RWPE1 (cell line): ENCODE measurements at regions not wholly inside any gene's neighbourhood (a gene's known extent, or its start where the extent isn't known, plus 50 kb on each side); places are given as distances from the start of the nearest gene placed in this dataset.
A peak's percentile ranks its signal among the peaks of the same experiment; 100 is the strongest.

Source experiments
- CTCF ChIA-PET: fragments of 350-600 bp; sonication (Branson Sonifier 250); formaldehyde crosslinking; extraction: SDS; loops from one replicate; lab custom pipeline; 2021; lab: Yijun Ruan, JAX
- POLR2A ChIA-PET: fragments of 400-600 bp; formaldehyde crosslinking; extraction: SDS; loops from one replicate; lab custom pipeline; 2020; ENCODE audit warnings: antibody characterized with exemption; ENCODE audit not compliant: low non-redundant PET; lab: Yijun Ruan, JAX
- DNase-seq: peaks from one replicate; pipeline ENCODE4 v3.0.0; 2012; ENCODE audit warnings: low spot score
- H3K27ac ChIP-seq: fragments of 450-650 bp; 2 replicates; pipeline ENCODE4 v1.5.1; 2017
- TF ChIP-seq, protein P1 (sequence below): fragments of 450-650 bp; conservative IDR thresholded peaks from 2 replicates; pipeline ENCODE4 v1.5.1; 2017; ENCODE audit warnings: low read depth, mild to moderate bottlenecking

DNA sequence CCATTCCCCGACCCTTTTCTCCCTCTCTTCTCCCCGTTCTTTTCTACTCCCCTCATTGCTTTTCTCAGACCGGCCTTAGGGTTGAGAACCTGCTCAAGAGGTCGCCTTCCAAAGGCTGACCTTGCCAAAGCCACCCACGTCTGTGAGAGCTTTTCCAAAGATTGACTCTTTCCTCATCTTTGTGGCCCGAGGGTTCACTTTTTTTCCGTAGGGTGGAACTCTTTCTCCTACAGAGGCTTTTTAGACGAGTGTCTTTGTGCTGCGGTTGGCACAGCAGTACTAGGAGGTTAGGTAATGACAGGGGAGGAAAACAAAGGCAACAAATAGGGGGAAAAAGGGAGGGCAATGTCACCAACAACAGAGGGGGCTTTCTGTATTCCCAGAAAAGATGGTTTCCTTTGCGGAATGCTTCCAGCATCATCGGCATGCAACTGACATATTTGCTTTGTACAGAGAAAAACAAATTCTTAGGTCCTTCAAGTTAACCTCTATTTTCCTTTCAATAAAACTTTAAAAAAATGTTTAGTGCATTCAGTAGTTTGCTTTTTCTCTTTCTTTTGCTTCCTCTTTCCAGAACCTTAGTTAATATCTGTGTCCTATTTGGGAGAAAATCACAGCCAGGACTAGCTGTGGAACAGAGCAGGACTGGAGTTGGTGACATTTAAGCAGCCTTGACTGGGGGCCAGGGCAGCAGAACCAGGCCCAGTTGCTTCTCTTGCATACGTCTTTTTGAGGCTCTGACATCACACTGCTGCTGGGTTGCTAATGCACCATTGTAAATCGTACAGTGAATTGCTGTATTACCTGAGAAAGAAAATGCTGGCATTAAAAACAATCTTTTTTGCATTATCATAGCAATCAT, 188.1 kb upstream of the FANCL start:
- CTCF ChIA-PET, result no interaction called here
- DNase-seq, result no peak
- POLR2A ChIA-PET, result no interaction called here
- TF ChIP-seq, protein P1, sequence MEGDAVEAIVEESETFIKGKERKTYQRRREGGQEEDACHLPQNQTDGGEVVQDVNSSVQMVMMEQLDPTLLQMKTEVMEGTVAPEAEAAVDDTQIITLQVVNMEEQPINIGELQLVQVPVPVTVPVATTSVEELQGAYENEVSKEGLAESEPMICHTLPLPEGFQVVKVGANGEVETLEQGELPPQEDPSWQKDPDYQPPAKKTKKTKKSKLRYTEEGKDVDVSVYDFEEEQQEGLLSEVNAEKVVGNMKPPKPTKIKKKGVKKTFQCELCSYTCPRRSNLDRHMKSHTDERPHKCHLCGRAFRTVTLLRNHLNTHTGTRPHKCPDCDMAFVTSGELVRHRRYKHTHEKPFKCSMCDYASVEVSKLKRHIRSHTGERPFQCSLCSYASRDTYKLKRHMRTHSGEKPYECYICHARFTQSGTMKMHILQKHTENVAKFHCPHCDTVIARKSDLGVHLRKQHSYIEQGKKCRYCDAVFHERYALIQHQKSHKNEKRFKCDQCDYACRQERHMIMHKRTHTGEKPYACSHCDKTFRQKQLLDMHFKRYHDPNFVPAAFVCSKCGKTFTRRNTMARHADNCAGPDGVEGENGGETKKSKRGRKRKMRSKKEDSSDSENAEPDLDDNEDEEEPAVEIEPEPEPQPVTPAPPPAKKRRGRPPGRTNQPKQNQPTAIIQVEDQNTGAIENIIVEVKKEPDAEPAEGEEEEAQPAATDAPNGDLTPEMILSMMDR, result no peak
- no peak overlapping the region for H3K27ac ChIP-seq

DNA sequence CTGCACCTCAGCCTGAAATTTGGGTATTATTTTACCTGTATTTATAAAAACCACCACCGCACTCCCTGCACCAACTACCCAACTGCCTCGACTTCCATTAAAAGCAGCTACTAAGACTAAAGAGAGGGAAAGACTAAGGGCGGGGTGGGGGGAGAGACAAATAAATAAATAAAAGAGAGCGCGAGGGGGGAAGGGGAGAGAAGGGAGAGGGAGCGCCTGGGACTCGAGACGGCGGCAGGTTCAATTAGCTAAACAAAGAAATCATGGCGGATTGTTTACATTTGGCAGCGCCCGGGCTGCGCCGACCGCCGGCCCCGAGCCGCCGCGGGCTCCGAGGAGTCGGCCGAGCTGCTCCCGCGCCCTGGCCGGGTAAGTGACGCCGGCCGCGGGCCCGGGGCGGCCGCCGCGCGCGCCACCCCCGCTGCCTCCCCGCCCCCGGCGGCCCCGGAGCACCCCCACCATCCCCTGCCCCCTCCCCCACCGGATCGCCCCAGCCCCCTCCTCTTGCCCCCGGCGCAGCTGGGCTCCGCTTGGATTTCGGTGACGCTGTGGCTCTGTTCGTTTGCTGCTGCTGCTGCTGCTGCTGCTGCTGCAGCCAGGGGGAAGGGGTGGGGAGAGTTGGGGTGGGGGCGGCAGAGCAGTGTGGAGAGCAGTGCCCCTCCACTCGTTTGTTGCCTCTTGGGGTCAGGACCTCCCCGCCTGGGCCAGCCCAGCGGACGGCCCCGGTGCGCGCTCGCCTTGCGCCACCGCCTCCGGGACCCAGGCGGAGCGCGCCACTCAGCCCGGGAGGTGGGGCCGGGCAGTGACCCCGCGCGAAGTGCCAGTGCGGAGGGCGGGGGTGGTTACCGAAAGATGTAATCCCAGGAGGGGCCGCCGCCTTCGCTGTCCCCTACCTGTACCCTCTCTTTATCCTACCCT, 187.2 kb upstream of the FANCL start:
- no peak overlapping the region for H3K27ac ChIP-seq
- DNase-seq, result peak; percentile 16
- ChIA-PET POLR2A (no interaction called here), CTCF (interaction anchor here (1.0 kb wide), 1 partner anchor 297 kb away, joined by 3 read pairs; no protein-coding TSS in a partner anchor)
- TF ChIP-seq, protein P1, result no peak

GRCh38 chr2:58427572-58428095, 186.5 kb upstream of the FANCL start:
- no peak overlapping the region for H3K27ac ChIP-seq

DNA sequence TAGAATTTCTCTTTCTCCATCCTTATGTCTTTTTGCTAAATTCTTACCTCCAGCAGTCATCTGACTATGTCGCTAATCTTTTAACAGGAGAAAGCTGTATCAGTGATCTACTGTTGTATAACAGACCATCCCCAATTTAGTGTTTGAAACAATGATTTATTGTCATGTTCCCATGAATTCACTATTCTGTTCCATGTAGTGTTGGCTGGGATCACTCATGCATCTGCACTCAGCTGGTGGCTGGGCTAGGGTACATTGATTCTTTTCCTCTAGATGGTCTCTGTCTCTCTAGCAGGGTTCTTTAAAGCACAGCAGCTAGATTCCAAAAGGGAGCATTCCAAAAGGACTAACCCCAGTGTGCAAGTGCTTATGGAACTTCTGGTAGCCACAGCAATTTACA, 184.2 kb upstream of the FANCL start:
- TF ChIP-seq, protein P1, result no peak
- ChIA-PET CTCF (no interaction called here), POLR2A (no interaction called here)
- no peak overlapping the region for H3K27ac ChIP-seq
- no peak for DNase-seq

More at GRCh38 chr2:58427572-58428095, 186.5 kb upstream of the FANCL start:
- TF ChIP-seq, protein P1, result no peak
- POLR2A ChIA-PET, result no interaction called here
- DNase-seq, result no peak
- CTCF ChIA-PET, result interaction anchor here (1.0 kb wide), 1 partner anchor 296 kb away, joined by 3 read pairs; no protein-coding TSS in a partner anchor

GRCh38 chr2:58419983-58420382, 178.9 kb upstream of the FANCL start:
- POLR2A ChIA-PET, result interaction anchor here (0.6 kb wide), 1 partner anchor 431 kb away, joined by 4 read pairs; no protein-coding TSS in a partner anchor
- TF ChIP-seq, protein P1, result no peak
- CTCF ChIA-PET, result no interaction called here
- H3K27ac ChIP-seq, result no peak overlapping the region
- DNase-seq, result no peak

- POLR2A ChIA-PET, result no interaction called here
- H3K27ac ChIP-seq, result no peak overlapping the region
- TF ChIP-seq, protein P1, result no peak
- CTCF ChIA-PET, result interaction anchor here (0.6 kb wide), 1 partner anchor 10 kb away, joined by 3 read pairs; no protein-coding TSS in a partner anchor
- no peak for DNase-seq
These were observed 175.6 kb upstream of the FANCL start for GRCh38 chr2:58416696-58417095.
